B cell (primary cell): ENCODE measurements at regions not wholly inside any gene's neighbourhood (a gene's known extent, or its start where the extent isn't known, plus 50 kb on each side); places are given as distances from the start of the nearest gene placed in this dataset.
"Not testable (repeated sequence)": the region's sequence is repeated elsewhere in the genome, so short reads cannot be mapped to it uniquely, and the experiment has no call there.

ENCODE experiments used
- CTCF ChIP-seq: fragments of 200-600 bp; IDR thresholded peaks from one replicate; pipeline ENCODE4 v1.8.0; 2022; ENCODE audit warnings: antibody characterized with exemption, mild to moderate bottlenecking
- EZH2 ChIP-seq: IDR thresholded peaks from 2 replicates; pipeline ENCODE4 v1.6.1; 2012; ENCODE audit warnings: borderline replicate concordance, low read depth, mild to moderate bottlenecking, moderate library complexity, low read length; ENCODE audit not compliant: insufficient read depth, poor library complexity, severe bottlenecking

- TF ChIP-seq CTCF, EZH2: not testable (repeated sequence)
Observed at GRCh38 chr15:32516954-32517353, 61.5 kb upstream of the GOLGA8O start.
